ENCODE measurements at regions not wholly inside any gene's neighbourhood (a gene's known extent, or its start where the extent isn't known, plus 50 kb on each side); places are given as distances from the start of the nearest gene placed in this dataset.

GRCh38 chr15:56820333-56820732 lies 87.0 kb upstream of the ZNF280D start:
- Histone ChIP-seq H3K27ac (ENCODE audit: low read depth, low read length, poor library complexity, severe bottlenecking) (no peak overlapping the region), H3K9me3 (ENCODE audit: low read depth, low read length, poor library complexity, severe bottlenecking) (no peaks in the 10 kb centered on the region), H3K4me3 (ENCODE audit: low read depth, low read length, poor library complexity, severe bottlenecking) (no peak overlapping the region), H3K4me1 (ENCODE audit: insufficient read depth, low read length, poor library complexity, severe bottlenecking) (peaks cover 48% of the 10 kb centered on the region), H3K27me3 (replicated peaks; ENCODE audit: insufficient read depth, low read depth, low read length, poor library complexity) (no peaks in the 10 kb centered on the region), H3K36me3 (ENCODE audit: insufficient read depth, low read length, poor library complexity, severe bottlenecking) (no peaks in the 10 kb centered on the region)
- intact Hi-C loops (cut with micrococcal nuclease; ENCODE audit: unreplicated experiment), result loop anchor here (2.0 to 10.0 kb wide), 3 partner anchors 324 to 394 kb away; no protein-coding TSS in a partner anchor
- BruUV-seq (replicated peaks), result no TSS peak
- TF ChIP-seq CTCF (conservative IDR thresholded peaks at IDR 0.05; ENCODE audit: low read depth, low read length) (no peak), EZH2 (IDR thresholded peaks at IDR 0.05; ENCODE audit: borderline replicate concordance, low read depth, low read length, poor library complexity, severe bottlenecking) (no peak)
- ChIA-PET CTCF (no interaction called here), POLR2A (ENCODE audit: low non-redundant PET) (no interaction called here)
- DNase-seq (ENCODE audit: low spot score), result no peak

- peak; percentile 70 for DNase-seq (ENCODE audit: low spot score)
- ChIA-PET CTCF (no interaction called here), POLR2A (ENCODE audit: low non-redundant PET) (no interaction called here)
- H3K4me3 ChIP-seq (ENCODE audit: low read depth, low read length, poor library complexity, severe bottlenecking), result no peak overlapping the region
- no peak for TF ChIP-seq CTCF (conservative IDR thresholded peaks at IDR 0.05; ENCODE audit: low read depth, low read length)
- no peak for TF ChIP-seq EZH2 (IDR thresholded peaks at IDR 0.05; ENCODE audit: borderline replicate concordance, low read depth, low read length, poor library complexity, severe bottlenecking)
- H3K9me3 ChIP-seq (ENCODE audit: low read depth, low read length, poor library complexity, severe bottlenecking), result no peaks in the 10 kb centered on the region
- peak overlapping the region; percentile 21 for H3K27ac ChIP-seq (ENCODE audit: low read depth, low read length, poor library complexity, severe bottlenecking)
- H3K27me3 ChIP-seq (replicated peaks; ENCODE audit: insufficient read depth, low read depth, low read length, poor library complexity), result no peaks in the 10 kb centered on the region
- no TSS peak for BruUV-seq (replicated peaks)
- H3K36me3 ChIP-seq (ENCODE audit: insufficient read depth, low read length, poor library complexity, severe bottlenecking), result no peaks in the 10 kb centered on the region
- peaks cover 57% of the 10 kb centered on the region for H3K4me1 ChIP-seq (ENCODE audit: insufficient read depth, low read length, poor library complexity, severe bottlenecking)
- intact Hi-C loops (cut with micrococcal nuclease; ENCODE audit: unreplicated experiment), result loop anchor here (5.0 kb wide), 1 partner anchor 170 kb away; no protein-coding TSS in a partner anchor
Measured at GRCh38 chr15:56817321-56818080, 84.2 kb upstream of the ZNF280D start.

DNA sequence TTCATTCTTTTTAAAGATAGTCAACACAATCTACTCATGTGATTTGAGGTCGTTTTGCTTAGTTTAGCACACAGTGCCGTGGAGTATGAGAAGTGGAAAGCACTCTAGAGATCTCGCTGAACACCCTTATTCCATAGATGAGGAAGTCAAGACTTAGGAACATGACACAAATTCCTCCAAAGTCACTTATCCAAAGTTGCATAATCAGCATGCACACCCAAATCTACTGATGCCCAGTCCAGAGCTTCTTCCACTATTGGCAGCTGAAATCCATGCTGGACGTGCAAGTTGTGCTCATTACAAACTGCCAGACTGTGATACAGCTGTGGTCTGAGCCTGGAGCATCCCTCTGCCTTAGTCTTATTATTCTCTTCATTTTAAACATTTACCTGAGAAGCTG lies 83.5 kb upstream of the ZNF280D start:
- ChIA-PET CTCF (no interaction called here), POLR2A (ENCODE audit: low non-redundant PET) (no interaction called here)
- Histone ChIP-seq H3K4me1 (ENCODE audit: insufficient read depth, low read length, poor library complexity, severe bottlenecking) (peaks cover 50% of the 10 kb centered on the region), H3K27me3 (replicated peaks; ENCODE audit: insufficient read depth, low read depth, low read length, poor library complexity) (no peaks in the 10 kb centered on the region), H3K36me3 (ENCODE audit: insufficient read depth, low read length, poor library complexity, severe bottlenecking) (no peaks in the 10 kb centered on the region), H3K27ac (ENCODE audit: low read depth, low read length, poor library complexity, severe bottlenecking) (no peak overlapping the region), H3K4me3 (ENCODE audit: low read depth, low read length, poor library complexity, severe bottlenecking) (no peak overlapping the region), H3K9me3 (ENCODE audit: low read depth, low read length, poor library complexity, severe bottlenecking) (no peaks in the 10 kb centered on the region)
- DNase-seq (ENCODE audit: low spot score), result no peak
- TF ChIP-seq CTCF (conservative IDR thresholded peaks at IDR 0.05; ENCODE audit: low read depth, low read length) (no peak), EZH2 (IDR thresholded peaks at IDR 0.05; ENCODE audit: borderline replicate concordance, low read depth, low read length, poor library complexity, severe bottlenecking) (no peak)
- BruUV-seq (replicated peaks), result no TSS peak
- intact Hi-C loops (cut with micrococcal nuclease; ENCODE audit: unreplicated experiment), result loop anchor here (5.0 kb wide), 1 partner anchor 171 kb away; no protein-coding TSS in a partner anchor
